GM19328 (cell line): ENCODE measurements at regions not wholly inside any gene's neighbourhood (a gene's known extent, or its start where the extent isn't known, plus 50 kb on each side); places are given as distances from the start of the nearest gene placed in this dataset.

Experiments used
- ATAC-seq: cut with Tn5 transposase; IDR thresholded peaks from one replicate; pipeline ENCODE4 v1.9.1; 2021; ENCODE audit warnings: mild to moderate bottlenecking, moderate library complexity; ENCODE audit not compliant: unreplicated experiment

DNA sequence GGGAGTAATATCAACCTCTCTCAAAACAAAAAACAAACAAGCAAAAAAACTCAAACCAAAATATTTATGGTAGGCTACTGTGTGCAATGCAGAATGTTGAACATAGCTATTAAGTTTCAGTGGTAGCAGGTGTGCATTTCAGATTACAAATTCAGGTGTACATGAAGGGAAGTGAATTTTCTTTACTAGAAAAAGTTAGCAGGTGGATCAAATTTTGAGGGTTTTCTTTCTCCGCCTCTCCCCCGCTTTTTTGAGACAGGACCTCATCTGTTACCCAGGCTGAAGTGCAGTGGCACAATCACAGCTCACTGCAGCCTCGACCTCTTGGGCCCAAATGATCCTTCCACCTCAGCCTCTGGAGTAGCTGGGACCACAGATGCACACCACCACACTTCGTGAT, 109.7 kb upstream of the GOLIM4 start:
- no peak for ATAC-seq

DNA sequence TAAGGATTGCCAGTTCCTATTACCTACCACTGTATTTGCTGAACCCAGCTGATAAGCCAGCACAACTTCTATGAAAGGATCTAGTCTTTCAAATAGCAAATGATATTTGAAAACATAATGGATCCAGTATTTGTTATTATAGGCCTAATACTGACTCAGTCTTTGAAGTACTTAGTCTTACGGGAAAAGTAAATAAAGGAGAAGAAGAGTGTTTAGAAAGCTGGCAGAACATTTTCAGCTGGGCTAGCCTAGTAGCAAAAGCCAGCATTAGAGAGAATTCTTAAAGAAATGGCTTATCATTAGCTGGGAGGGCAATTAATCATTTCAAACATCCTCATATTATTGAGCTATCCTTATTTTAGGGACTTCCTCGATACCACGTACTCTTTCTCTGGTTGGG, 101.4 kb upstream of the GOLIM4 start:
- ATAC-seq, result no peak

DNA sequence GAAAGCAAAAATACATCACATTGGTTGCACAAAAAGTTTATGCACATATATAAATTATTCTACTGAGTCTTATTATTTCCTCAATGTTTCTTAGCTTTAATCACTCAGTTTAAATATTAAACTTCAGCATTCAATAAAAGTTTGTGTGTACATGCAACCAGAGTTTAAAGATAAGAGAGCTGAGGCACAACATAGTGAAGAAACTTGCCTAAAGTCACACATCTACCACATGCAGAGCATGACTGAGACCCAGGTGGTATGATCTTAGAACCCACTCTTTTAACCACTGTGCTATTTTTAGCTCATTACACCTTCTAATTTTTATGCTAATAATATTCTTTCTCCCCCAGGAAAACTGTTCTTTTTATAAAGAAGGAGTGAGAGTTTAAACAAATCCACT, 96.1 kb upstream of the GOLIM4 start:
- ATAC-seq, result no peak

DNA sequence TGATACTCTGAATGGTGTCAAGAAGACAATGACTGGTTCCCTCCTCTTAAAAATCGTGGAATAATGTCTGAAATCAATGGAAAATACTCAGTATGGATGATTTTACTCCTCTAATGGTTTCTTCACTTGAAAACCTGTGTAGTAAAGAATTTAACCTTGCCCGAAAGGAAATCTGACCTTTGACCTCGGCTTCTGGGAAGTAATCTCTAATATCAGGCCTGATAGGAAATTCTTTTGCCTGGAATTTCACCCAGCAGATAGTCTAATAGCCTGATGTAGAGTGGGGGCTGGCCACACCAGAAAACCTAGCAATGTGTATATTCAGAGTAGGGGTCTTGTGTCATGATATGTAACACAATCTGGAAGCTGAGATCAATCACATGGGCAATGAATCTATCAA, 91.5 kb upstream of the GOLIM4 start:
- ATAC-seq, result no peak

DNA sequence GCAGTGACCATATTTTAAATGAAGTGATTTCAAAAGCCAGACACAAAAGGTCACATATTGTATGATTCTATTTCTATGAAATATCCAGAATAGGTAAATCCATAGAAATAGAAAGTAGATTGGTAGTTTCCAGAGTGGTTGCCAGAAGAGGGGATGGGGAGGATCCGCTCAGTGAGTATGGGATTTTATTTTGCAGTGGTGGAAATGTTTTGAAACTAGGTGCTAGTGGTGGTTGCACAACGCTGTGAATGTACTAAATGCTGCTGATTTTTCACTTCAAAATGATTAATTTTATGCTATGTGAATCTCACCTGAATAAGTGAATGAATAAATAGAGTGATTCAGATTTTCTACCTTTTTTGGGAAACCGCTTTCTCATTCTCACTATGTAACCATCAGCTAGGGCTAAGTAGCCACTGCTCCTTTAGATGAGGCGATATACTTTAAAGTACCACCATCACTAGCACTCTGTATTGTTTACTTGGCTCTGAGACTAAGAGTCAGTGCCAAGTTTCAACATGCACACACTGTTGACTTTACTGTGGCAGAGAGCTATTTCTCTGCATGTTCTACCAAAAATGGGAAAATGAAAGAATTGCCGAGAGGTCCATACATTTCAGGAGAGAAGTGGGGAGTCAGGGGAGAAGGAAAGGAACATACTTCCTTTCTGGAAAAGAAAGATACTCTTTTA, 90.7 kb upstream of the GOLIM4 start:
- ATAC-seq, result no peak

DNA sequence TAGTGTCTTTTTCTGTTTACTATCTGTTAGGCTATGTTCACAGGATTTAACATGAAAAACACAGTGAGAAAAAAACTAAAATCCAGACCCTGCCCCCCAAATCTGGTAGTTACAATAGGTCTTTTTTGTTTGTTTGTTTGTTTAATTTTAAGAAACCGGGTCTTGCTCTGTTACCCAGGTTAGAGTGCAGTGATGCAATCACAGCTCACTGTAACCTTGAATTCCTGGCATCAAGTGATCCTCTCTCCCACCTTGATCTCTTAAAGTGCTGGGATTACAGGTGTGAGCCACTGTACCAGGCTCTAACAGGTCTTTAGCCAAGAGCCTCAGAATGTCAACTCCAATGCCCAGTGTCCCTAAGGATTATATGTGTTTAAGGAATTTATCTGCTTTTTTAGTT, 88.0 kb upstream of the GOLIM4 start:
- ATAC-seq, result no peak

- no peak for ATAC-seq
Measured at GRCh38 chr3:168168743-168169142, 73.0 kb upstream of the GOLIM4 start.

GRCh38 chr3:168165390-168166269, 69.9 kb upstream of the GOLIM4 start:
- ATAC-seq, result no peak

- ATAC-seq, result no peak
Measured at GRCh38 chr3:168162172-168162571, 66.4 kb upstream of the GOLIM4 start.

- ATAC-seq, result no peak
Measured at GRCh38 chr3:168161696-168162095, 66.0 kb upstream of the GOLIM4 start.

DNA sequence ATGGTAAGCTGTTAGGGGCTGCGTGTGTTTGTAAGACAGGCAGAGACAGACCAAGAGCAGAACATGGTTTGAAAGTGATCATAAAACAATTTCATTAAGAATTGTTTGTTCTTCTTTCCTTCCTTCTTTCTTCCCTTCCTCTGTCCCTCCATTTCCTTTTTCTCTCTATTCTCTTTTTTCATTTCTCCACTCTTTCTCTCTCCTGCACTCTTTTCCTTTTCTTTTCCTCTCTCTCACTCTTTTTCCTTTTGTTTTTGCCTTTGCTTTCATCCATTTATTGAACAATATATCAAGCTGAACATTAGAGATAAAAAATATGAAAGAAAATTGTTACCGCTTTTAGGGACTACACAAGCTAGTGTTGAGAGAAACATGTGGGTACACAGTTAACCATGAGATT, 62.2 kb upstream of the GOLIM4 start:
- no peak for ATAC-seq

GRCh38 chr3:168157099-168157700, 61.5 kb upstream of the GOLIM4 start:
- no peak for ATAC-seq

DNA sequence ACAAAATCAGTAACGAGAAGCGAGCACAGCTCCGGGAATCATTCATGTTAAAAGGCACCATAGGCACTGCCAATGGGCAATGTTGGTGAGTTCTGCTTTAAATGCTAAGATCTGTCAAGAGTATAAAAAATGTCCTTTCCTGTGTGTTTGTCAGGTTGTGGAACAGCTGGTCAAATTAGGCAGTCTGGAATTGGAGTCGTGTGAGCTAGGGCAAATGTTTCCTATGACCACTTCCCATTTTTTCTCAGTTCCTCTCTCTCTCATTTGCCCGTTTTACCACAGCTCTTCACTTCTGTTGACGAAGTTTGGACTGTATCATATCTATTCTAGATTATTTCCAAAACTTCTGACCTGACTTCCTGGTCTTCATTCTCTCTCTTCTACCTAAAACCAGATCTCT, 60.8 kb upstream of the GOLIM4 start:
- ATAC-seq, result no peak

GRCh38 chr3:168155303-168155702, 59.6 kb upstream of the GOLIM4 start:
- ATAC-seq, result no peak

- ATAC-seq, result no peak
Measured at GRCh38 chr3:168154089-168154488, 58.4 kb upstream of the GOLIM4 start.

- no peak for ATAC-seq
Measured at GRCh38 chr3:168152149-168152548, 56.4 kb upstream of the GOLIM4 start.
